ENCODE measurements at regions not wholly inside any gene's neighbourhood (a gene's known extent, or its start where the extent isn't known, plus 50 kb on each side); places are given as distances from the start of the nearest gene placed in this dataset.

DNA sequence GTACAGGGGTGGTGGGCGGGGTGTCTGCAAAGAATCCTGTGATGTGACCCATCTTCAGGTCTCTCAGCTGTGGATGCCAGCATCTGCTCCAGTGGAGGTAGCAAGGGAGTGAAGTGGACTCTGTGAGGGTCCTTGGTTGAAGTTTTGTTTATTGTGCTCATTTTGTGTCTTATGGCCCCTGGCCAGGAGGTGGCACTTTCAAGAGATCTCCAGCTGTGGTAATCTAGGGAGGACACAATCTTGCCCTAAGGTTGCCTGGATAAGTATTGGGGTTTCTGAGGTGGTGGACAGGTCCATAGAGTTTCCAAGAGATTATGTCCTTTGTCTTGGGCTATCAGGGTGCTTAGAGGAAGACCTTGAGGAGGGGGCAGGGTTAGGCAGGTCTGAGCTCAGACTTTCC is 260.7 kb downstream of the CCDC59 start:
- DNase-seq (ENCODE audit: low read depth): no peak
- H3K9ac ChIP-seq (ENCODE audit: low read length): no peak overlapping the region

DNA sequence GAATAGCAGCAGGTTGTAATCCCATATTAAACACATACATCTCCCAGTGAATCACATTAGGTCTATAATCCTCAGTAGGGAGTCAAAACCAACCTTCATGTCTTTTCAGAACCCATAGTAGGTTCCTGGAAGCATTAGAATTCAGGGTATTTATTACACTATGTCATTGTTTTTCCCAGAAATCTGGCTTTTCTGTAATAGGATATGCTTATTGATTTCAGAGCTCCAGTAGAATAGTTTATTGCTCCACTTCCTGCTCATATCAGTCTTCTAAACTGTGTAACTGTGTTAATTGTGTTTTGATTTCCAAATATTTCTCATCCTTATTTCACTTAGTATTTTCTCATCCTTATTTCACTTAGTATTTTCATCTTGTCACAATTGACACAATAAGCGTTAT is 268.0 kb downstream of the CCDC59 start:
- peaks cover 6% of the 10 kb centered on the region for H3K9me3 ChIP-seq (ENCODE audit: control insufficient read depth, low read length)
- H3K9ac ChIP-seq (ENCODE audit: low read length): no peak overlapping the region
- H3K4me1 ChIP-seq (ENCODE audit: control insufficient read depth, insufficient read depth, low read length): no peaks in the 10 kb centered on the region
- no peak for DNase-seq (ENCODE audit: low read depth)
- H3K27me3 ChIP-seq (replicated peaks; ENCODE audit: control insufficient read depth, insufficient read depth, low read length): no peaks in the 10 kb centered on the region
- H3K4me3 ChIP-seq (ENCODE audit: low read length): no peak overlapping the region
- H3K36me3 ChIP-seq (ENCODE audit: control insufficient read depth, insufficient read depth, low read length, severe bottlenecking): no peaks in the 10 kb centered on the region

More for the DNA sequence above, 260.7 kb downstream of the CCDC59 start:
- Histone ChIP-seq H3K36me3 (ENCODE audit: control insufficient read depth, insufficient read depth, low read length, severe bottlenecking) (no peaks in the 10 kb centered on the region), H3K4me1 (ENCODE audit: control insufficient read depth, insufficient read depth, low read length) (no peaks in the 10 kb centered on the region), H3K9me3 (ENCODE audit: control insufficient read depth, low read length) (peaks cover 12% of the 10 kb centered on the region), H3K27me3 (replicated peaks; ENCODE audit: control insufficient read depth, insufficient read depth, low read length) (no peaks in the 10 kb centered on the region), H3K4me3 (ENCODE audit: low read length) (no peak overlapping the region)

DNA sequence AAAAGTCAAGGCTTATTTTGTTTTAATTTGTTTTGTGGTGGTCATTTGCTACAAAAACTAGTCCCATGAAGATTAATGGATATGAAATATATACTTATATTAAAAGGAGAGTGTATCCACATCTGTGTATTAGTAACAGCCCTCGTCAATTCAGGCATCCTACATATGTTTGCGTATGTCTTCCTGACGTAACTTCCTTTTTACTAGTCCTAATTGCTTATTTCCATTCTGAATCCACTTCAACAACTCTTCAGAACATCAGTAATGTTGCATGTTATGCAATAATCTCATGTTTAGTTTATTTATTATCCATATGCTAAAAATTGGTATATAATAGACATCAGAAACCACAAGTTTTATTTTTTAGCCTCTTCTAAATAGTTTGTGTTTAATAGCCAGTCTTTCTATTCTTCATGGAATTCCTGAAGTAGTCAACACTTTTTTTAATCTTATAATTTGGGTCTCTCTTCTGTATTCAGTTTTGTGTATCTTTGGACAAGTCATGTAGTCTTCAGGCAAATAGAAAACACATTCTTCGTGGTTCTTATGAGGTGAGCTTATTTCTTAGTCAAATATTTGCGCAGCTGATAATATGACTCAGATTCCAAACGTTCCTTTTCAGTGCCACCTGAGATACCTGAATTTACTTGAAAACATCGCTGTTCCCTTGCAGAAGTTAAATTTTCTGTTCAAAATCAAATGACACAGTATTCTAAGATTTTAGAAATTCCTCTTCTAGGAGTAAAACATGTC is 268.6 kb downstream of the CCDC59 start:
- no peaks in the 10 kb centered on the region for H3K4me1 ChIP-seq (ENCODE audit: control insufficient read depth, insufficient read depth, low read length)
- no peaks in the 10 kb centered on the region for H3K36me3 ChIP-seq (ENCODE audit: control insufficient read depth, insufficient read depth, low read length, severe bottlenecking)
- no peaks in the 10 kb centered on the region for H3K27me3 ChIP-seq (replicated peaks; ENCODE audit: control insufficient read depth, insufficient read depth, low read length)
- no peak for DNase-seq (ENCODE audit: low read depth)
- H3K9me3 ChIP-seq (ENCODE audit: control insufficient read depth, low read length): peaks cover 12% of the 10 kb centered on the region
- no peak overlapping the region for H3K9ac ChIP-seq (ENCODE audit: low read length)
- H3K4me3 ChIP-seq (ENCODE audit: low read length): no peak overlapping the region

DNA sequence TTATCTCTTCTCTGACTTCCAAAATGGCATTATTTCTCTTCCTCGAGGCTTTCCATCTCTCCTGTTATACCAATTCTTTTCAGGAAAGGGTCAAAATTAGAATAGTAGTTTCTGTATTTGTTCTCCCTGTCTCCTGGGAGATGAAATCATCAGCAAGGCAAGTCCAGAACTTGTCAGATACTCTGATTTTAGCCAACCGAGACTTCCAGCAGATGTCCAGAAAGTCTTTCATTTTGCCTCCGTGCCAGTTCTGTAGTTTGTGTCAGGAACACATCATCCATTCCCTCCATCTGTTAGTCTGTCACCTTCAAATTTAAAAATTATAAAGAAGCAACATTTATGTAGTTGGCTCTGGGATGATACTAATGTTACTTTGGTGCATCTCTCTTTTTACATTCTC is 275.7 kb downstream of the CCDC59 start:
- peaks cover 12% of the 10 kb centered on the region for H3K9me3 ChIP-seq (ENCODE audit: control insufficient read depth, low read length)
- no peaks in the 10 kb centered on the region for H3K4me1 ChIP-seq (ENCODE audit: control insufficient read depth, insufficient read depth, low read length)
- H3K36me3 ChIP-seq (ENCODE audit: control insufficient read depth, insufficient read depth, low read length, severe bottlenecking): no peaks in the 10 kb centered on the region
- no peak for DNase-seq (ENCODE audit: low read depth)
- no peak overlapping the region for H3K9ac ChIP-seq (ENCODE audit: low read length)
- no peaks in the 10 kb centered on the region for H3K27me3 ChIP-seq (replicated peaks; ENCODE audit: control insufficient read depth, insufficient read depth, low read length)
- no peak overlapping the region for H3K4me3 ChIP-seq (ENCODE audit: low read length)

DNA sequence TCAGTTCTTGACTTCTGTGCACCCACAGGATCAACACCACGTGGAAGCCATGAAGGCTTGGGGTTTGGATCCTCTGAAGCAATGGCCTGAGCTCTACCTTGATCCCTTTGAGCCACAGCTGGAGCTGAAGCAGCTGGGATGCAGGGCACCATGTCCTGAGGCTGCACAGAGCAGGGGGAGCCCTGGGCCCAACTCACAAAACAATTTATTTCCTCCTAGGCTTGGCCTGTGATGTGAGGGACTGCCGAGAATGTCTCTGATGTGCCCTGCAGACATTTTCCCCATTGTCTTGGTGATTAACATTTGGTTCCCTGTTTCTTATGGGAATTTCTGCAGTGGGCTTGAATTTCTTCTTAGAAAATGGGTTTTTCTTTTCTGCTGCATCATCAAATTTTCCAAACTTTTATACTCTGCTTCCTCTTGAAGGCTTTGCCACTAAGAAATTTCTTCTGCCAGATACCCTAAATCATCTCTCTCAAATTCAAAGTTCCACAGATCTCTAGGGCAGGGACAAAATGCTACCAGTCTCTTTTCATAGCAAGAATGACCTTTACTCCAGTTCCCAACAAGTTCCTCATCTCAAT is 288.2 kb downstream of the CCDC59 start:
- Histone ChIP-seq H3K9ac (ENCODE audit: low read length) (no peak overlapping the region), H3K4me1 (ENCODE audit: control insufficient read depth, insufficient read depth, low read length) (no peaks in the 10 kb centered on the region), H3K36me3 (ENCODE audit: control insufficient read depth, insufficient read depth, low read length, severe bottlenecking) (no peaks in the 10 kb centered on the region), H3K9me3 (ENCODE audit: control insufficient read depth, low read length) (no peaks in the 10 kb centered on the region), H3K27me3 (replicated peaks; ENCODE audit: control insufficient read depth, insufficient read depth, low read length) (no peaks in the 10 kb centered on the region), H3K4me3 (ENCODE audit: low read length) (no peak overlapping the region)
- no peak for DNase-seq (ENCODE audit: low read depth)

DNA sequence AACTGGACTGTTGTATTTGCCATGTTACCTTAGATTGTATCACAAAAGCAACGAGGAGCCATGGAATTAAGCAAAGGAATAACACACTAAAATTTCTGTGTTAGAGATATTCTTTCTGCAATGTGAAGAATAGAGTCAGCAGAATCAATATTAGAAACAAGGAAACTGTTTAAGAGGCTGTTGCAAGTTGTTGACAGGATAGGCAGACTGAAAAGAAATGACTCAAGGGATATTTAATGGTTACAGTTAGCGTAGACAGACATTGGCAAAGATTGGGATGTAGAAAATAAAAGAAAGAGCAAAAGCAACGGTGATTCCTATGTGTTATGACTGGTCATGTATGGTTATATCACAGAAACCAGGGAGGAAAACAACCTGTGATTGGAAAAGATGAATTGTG is 299.0 kb upstream of the PPFIA2 start:
- Histone ChIP-seq H3K36me3 (ENCODE audit: control insufficient read depth, insufficient read depth, low read length, severe bottlenecking) (no peaks in the 10 kb centered on the region), H3K9me3 (ENCODE audit: control insufficient read depth, low read length) (no peaks in the 10 kb centered on the region), H3K4me3 (ENCODE audit: low read length) (no peak overlapping the region), H3K9ac (ENCODE audit: low read length) (no peak overlapping the region), H3K4me1 (ENCODE audit: control insufficient read depth, insufficient read depth, low read length) (no peaks in the 10 kb centered on the region), H3K27me3 (replicated peaks; ENCODE audit: control insufficient read depth, insufficient read depth, low read length) (no peaks in the 10 kb centered on the region)
- no peak for DNase-seq (ENCODE audit: low read depth)

DNA sequence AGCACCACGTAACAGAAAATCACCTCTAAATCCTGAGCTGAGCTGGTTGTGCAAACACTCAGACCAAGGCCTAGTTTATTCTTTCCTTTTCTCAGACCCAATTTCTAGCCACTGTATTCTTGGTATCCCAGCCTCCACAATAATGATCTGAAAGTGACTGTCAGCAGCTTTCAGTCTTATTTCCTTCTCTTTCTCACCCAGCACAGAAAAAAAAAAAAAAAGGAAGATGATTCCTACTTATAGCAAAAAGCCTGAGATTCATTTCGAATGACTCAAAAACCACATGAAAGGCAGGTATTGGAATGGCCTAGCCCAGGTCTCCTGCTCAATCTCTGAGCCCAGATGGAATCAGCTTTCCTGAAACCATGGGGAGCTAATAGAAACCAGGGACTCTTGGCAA is 298.6 kb upstream of the PPFIA2 start:
- no peaks in the 10 kb centered on the region for H3K9me3 ChIP-seq (ENCODE audit: control insufficient read depth, low read length)
- no peak overlapping the region for H3K4me3 ChIP-seq (ENCODE audit: low read length)
- no peak overlapping the region for H3K9ac ChIP-seq (ENCODE audit: low read length)
- H3K27me3 ChIP-seq (replicated peaks; ENCODE audit: control insufficient read depth, insufficient read depth, low read length): no peaks in the 10 kb centered on the region
- no peak for DNase-seq (ENCODE audit: low read depth)
- H3K4me1 ChIP-seq (ENCODE audit: control insufficient read depth, insufficient read depth, low read length): no peaks in the 10 kb centered on the region
- H3K36me3 ChIP-seq (ENCODE audit: control insufficient read depth, insufficient read depth, low read length, severe bottlenecking): no peaks in the 10 kb centered on the region

DNA sequence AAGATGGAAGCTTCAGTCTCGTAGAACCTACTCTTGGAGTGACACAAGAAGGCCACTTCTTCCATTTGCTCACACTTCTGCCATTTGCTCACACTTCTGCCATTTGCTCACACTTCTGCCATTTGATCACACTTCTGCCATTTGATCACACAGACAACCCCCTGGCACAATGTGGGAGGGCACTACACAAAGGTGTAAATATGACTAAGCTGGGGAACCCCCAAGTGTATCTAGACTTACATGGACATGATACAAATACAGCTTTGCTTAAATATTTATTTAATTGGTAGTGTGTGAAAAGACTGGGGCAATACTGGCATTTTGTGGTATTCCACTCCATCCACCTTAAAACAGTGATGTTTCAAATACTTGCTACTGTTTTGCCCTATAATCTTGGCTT is 296.2 kb upstream of the PPFIA2 start:
- no peak for DNase-seq (ENCODE audit: low read depth)
- no peak overlapping the region for H3K4me3 ChIP-seq (ENCODE audit: low read length)
- no peaks in the 10 kb centered on the region for H3K4me1 ChIP-seq (ENCODE audit: control insufficient read depth, insufficient read depth, low read length)
- no peak overlapping the region for H3K9ac ChIP-seq (ENCODE audit: low read length)
- H3K9me3 ChIP-seq (ENCODE audit: control insufficient read depth, low read length): no peaks in the 10 kb centered on the region
- no peaks in the 10 kb centered on the region for H3K36me3 ChIP-seq (ENCODE audit: control insufficient read depth, insufficient read depth, low read length, severe bottlenecking)
- no peaks in the 10 kb centered on the region for H3K27me3 ChIP-seq (replicated peaks; ENCODE audit: control insufficient read depth, insufficient read depth, low read length)

DNA sequence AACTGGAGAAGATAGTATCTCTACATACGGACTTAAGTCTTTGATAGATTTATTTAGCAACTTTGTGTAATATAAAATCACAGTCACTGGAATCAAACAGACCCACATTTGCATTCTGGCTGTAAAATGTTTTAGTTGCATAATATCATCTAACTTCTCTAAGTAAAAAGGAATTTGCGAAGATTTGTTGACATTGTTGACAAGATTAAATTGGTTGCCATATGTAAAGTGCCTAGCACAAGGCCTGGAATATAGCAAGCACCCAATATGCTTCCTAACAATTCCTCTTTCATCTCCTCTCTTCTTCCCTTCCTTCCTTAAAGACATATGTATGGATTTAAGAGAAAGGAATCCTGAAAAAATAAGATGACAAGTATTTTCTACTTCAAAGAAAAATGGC is 295.4 kb upstream of the PPFIA2 start:
- Histone ChIP-seq H3K36me3 (ENCODE audit: control insufficient read depth, insufficient read depth, low read length, severe bottlenecking) (no peaks in the 10 kb centered on the region), H3K27me3 (replicated peaks; ENCODE audit: control insufficient read depth, insufficient read depth, low read length) (no peaks in the 10 kb centered on the region), H3K9ac (ENCODE audit: low read length) (no peak overlapping the region), H3K4me1 (ENCODE audit: control insufficient read depth, insufficient read depth, low read length) (no peaks in the 10 kb centered on the region), H3K9me3 (ENCODE audit: control insufficient read depth, low read length) (no peaks in the 10 kb centered on the region), H3K4me3 (ENCODE audit: low read length) (no peak overlapping the region)
- DNase-seq (ENCODE audit: low read depth): no peak

DNA sequence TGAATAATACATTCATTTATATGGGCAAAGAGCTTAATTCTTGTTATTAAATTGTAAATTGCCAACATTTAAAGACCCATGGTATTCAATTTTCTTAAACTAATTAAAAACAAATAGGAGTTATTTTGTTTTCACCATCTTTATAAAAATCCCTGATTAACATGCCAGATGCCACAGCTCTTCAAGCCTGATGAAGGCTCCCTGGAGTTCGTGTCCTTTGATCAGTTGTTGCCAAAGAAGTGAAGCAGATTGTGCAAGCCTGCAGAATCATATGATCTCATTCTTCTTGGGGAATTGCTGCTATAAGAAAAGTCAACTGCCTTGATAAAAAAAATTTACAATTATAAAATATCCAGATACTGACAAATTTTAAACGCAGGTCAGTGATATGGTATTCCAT is 288.3 kb upstream of the PPFIA2 start:
- Histone ChIP-seq H3K4me1 (ENCODE audit: control insufficient read depth, insufficient read depth, low read length) (no peaks in the 10 kb centered on the region), H3K4me3 (ENCODE audit: low read length) (no peak overlapping the region), H3K27me3 (replicated peaks; ENCODE audit: control insufficient read depth, insufficient read depth, low read length) (no peaks in the 10 kb centered on the region), H3K36me3 (ENCODE audit: control insufficient read depth, insufficient read depth, low read length, severe bottlenecking) (no peaks in the 10 kb centered on the region), H3K9me3 (ENCODE audit: control insufficient read depth, low read length) (no peaks in the 10 kb centered on the region), H3K9ac (ENCODE audit: low read length) (no peak overlapping the region)
- peak; percentile 36 for DNase-seq (ENCODE audit: low read depth)

DNA sequence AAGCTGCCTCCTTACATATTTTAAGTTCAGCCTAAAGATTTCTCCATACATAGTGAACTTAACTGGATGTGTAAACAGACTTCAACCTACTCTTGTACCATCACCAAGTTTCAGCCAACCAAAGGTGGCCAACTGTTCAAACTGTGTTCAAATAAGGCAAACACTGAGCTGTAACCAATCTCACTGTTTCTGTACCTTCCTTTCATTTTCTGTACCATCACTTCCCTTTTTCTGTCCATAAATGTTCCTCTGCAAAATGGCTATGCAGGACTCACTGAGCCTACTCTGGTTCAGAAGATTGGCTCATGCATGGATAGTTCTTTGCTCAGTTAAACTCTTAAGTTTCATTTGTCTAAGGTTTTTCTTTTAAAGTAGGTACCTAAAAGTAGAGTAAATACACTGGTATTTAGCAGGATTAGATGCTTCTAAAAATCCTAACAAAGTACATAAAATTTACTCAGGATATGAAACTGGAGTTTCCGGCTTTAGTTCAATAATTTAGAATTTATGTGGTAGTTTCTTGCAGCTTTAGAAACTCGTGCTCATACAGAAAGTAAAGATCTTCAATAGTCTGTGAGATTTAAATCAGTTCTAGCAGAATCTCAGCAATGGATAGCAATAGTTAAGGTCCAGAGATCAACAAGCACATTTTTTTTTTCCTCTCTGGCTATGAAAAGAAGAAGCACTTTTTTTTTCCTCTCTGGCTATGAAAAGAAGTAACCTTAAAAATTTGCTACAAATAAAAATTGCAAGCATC is 282.0 kb upstream of the PPFIA2 start:
- Histone ChIP-seq H3K36me3 (ENCODE audit: control insufficient read depth, insufficient read depth, low read length, severe bottlenecking) (no peaks in the 10 kb centered on the region), H3K9me3 (ENCODE audit: control insufficient read depth, low read length) (no peaks in the 10 kb centered on the region), H3K9ac (ENCODE audit: low read length) (no peak overlapping the region), H3K27me3 (replicated peaks; ENCODE audit: control insufficient read depth, insufficient read depth, low read length) (no peaks in the 10 kb centered on the region), H3K4me1 (ENCODE audit: control insufficient read depth, insufficient read depth, low read length) (no peaks in the 10 kb centered on the region), H3K4me3 (ENCODE audit: low read length) (no peak overlapping the region)
- DNase-seq (ENCODE audit: low read depth): no peak

Data from adipocyte (in vitro differentiated cells).